Inflammatory macrophage (primary cell): ENCODE measurements at regions not wholly inside any gene's neighbourhood (a gene's known extent, or its start where the extent isn't known, plus 50 kb on each side); places are given as distances from the start of the nearest gene placed in this dataset.
"Not testable (repeated sequence)": the region's sequence is repeated elsewhere in the genome, so short reads cannot be mapped to it uniquely, and the experiment has no call there.

Experiments used
- DNase-seq, 2 donors: peaks; one replicate each; pipeline ENCODE4 v3.0.0-alpha.2; 2020 to 2022

- DNase-seq: no peak
These were observed 93.2 kb downstream of the AKR1D1 start for GRCh38 chr7:138169441-138169851.

- no peak for DNase-seq
These were observed 94.0 kb downstream of the AKR1D1 start for GRCh38 chr7:138170298-138170697.

DNA sequence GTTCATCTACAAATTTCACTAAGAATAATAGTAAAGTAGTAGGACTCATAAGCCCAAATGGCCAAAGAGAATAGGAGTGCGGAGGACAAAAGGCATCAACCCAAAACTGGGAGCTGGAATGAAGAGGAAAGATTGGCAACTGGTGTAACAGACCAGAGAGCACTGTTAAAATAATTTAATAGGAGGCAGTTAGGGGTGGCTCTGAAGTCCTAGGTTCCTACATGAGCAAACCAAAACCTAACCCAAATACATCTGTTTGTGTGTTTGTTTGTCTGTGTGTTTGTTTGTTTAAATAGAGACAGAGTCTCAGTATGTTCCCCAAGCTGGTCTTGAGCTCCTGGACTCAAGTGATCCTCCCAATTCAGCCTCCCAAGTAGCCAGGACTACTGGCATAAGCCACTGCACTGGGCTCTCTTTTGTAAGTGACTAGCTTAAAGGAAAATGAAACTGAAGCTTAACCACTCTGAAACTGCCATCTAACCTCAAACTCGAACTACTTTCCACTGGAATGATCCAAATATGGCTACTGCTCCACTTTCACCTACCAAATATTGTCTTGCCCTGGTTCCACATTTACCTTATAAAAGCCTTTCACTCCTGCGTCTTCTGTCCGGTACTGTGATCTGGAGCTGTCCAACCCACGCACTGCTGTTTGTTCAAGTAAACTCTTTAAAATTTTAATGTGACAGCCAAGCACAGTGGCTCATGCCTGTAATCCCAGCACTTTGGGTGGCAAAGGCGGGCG is 94.9 kb downstream of the AKR1D1 start:
- no peak for DNase-seq

- no peak for DNase-seq
These were observed 97.3 kb downstream of the AKR1D1 start for GRCh38 chr7:138173548-138173947.

DNA sequence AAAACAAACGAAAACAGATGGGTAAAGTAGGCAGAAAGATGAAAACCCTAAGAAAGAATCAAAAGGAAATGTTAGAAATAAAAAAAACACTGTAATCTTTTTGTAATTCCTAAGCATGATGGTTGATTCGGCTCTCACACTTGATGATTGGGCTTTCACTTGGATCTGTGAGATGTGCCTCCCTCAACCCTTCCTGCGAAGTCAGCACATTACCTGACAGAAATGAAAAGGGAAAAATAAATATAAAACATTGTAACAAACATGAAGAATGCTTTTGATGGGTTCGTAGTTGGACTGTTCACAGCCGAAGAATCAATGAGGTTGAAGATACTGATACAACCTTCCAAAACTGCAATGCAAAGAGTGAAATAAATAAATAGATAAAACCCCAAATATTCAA is 99.8 kb downstream of the AKR1D1 start:
- no peak for DNase-seq

DNA sequence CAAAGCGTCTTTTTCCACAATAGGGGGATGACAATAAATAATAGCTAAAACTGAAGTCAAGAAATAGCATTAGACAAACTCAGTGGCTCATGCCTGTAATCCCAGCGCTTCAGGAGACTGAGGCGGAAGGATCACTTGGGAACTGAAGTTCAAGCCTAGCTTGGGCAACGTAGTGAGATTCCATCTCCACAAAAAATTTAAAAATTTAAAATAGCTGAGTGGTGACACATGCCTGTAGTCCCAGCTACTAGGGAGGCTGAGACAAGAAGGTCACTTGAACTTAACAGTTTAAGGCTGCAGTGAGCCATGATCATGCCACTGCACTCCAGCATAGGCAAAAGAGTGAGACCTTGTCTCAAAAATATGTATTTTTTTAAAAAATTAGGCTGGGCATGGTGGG is 107.9 kb downstream of the AKR1D1 start:
- no peak for DNase-seq

DNA sequence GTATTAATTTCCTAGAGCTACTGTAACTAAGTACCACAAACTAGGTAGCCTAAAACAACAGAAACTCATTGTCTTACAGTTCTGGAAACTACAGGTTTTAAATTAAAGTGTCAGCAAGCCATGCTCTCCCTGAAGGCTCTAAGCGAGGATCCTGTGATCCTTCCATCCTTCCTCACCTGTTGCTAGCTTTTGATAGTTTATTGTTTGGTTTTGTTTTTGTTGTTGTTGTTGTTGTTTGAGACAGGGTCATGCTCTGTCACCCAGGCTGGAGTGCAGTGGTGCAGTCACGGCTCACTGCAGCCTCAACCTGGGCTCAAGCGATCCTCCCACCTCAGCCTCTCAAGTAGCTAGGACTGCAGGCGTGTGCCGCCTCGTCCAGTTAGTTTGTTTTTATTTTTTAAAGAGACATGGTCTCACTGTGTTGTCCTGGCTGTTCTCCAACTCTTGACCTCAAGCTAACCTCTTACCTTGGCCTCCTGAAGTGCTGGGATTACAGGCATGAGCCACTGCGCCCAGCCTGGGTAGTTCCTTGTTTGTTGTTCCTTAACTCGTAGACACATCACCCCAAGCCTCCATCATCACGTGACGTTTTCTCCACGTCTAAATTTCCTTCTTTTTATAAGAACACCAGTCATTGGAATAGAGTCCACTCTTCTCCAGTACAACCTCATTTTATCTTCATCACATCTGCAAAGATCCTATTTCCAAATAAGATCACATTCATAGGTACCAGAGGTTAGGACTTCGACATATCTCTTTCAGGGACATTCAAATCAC is 109.1 kb downstream of the AKR1D1 start:
- peak in 1 of 2 donors; percentile 22 for DNase-seq

DNA sequence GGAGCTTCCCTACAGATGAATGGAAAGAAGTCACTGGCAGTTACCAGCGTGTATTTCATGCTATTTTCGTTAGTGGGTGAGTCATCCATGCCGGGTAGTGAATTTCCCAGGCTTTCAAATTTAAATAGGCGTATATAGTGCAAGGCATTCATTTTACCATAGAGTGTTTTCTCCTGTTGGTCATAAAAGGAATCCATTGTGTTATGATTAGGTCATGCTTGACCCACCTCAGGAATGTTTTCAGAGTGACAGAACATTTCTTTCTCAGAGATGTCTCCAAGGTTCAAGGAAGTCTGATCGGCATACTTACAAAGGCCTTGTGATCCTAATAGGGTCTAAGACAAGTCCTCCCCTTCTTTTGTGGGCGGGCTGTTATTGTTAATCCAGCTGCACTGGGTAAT is 110.7 kb downstream of the AKR1D1 start:
- no peak for DNase-seq

DNA sequence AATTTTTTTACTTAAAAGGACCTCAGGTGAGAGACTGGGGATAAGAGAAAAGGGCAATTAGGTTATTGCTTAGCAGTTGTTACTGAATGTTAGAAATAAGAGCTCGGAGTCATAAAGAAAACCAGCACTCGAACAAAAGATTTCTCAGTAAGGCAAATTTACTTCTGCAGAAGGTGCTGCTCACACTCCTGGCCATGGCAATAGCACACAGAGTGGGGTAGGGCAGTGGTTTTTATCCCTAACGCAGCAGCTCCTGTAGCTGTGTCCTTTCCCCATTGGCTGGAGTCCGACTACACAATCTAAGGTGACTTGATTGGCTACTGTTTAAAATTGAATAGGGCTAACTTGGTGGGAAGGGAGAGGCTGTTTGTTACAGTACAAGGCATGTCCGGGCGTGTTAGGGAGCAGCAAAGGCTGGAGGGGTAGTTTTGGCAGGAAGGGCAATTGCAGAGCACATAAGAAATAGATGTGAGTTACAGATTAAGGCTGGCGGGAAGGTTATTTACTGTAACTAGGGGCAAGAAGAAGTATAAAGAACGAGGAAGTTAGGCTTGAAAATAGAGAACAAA is 112.1 kb downstream of the AKR1D1 start:
- no peak for DNase-seq

DNA sequence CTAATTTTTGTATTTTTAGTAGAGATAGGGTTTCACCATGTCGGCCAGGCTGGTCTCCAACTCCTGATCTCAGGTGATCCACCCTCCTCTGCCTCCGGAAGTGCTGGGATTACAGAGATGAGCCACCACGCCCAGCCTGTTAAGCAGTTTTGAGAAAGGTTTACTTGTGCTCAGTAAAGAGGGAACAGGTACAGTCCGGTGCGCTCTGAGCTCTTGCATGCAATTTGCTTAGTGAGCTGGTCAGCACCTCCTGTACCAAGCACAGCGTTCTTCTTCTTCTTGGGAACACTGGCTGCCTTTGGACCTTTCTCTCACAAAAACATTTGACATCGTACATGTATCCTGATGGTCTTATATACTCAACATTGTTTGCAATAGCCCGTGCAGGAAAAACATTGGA is 118.3 kb downstream of the AKR1D1 start:
- DNase-seq: no peak

DNA sequence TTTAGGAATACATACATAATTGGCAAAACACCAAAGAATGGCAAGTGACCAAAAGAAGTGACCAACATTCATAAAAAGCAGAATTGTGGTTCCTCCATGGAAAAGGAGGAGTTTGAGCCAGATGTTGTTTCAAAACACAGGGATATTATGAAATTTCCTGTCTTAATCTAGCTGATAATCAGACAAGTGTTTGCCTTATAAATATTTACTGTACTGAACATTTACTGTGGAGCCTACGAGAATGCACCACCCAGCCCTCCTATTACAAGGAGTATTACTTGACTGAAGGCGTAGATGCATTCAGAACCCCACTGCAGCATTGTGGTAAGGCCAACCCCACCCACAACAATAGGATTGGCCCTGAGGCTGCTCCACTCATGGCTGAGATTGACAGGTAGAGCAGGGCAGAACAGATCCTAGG is 118.9 kb downstream of the AKR1D1 start:
- DNase-seq: peak; percentile 44 to 70

- DNase-seq: peak; percentile 87 to 93
These were observed 120.3 kb downstream of the AKR1D1 start for GRCh38 chr7:138196503-138196946.

GRCh38 chr7:138196971-138197896 is 121.0 kb downstream of the AKR1D1 start:
- DNase-seq: peak; percentile 9 to 34

GRCh38 chr7:138204285-138204981 is 128.2 kb downstream of the AKR1D1 start:
- DNase-seq: no peak

DNA sequence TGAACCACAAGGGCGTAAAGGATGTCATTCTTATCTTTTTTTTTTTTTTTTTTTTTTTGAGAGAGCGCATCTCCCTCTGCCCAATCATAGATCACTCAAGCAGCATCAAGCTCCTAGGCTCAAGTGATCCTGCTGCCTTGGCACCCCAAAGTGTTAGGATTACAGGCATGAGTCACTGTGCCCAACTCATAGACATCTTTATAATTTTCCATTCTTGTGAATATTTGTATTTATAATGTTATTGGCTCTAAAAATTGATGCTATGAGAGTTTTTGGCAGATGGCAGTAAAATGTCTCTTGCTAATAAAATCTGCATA is 128.7 kb downstream of the AKR1D1 start:
- no peak for DNase-seq

- no peak for DNase-seq
These were observed 129.4 kb downstream of the AKR1D1 start for GRCh38 chr7:138205614-138206150.

DNA sequence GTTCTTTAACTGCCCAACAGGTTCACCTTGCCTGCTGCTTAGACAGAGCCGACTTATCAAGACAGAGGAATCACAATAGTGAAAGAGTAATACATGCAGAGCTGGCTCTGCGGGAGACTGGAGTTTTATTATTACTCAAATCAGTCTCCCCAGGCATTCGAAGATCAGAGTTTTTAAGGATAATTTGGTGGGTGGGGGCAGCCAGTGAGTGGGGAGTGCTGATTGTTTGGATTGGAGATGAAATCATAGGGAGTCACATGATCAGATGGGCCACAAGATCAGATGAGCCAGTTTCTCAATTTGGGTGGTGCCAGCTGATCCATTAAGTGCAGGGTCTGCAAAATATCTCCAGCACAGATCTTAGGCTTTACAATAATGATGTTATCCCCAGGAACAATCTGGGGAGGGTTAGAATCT is 131.3 kb downstream of the AKR1D1 start:
- no peak for DNase-seq

DNA sequence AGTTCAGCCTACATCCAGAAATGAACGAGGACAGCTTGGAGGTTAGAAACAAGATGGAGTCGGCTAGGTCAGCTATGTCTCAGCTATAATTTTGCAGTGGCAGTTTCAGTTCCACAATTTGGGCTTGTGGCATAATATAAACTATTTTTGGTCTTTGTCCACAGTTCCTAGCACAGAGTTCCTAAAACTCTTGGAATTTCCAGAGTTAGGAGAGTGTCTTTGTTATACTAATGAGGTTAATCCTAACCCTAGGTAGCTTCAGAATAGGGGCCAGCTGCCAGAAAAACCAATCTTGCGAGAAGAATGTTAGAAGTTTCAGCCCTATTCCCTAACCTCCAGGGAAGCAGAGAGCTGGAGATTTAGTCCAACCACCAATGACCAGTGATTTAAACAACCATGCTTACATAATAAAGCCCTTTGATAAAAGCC is 131.9 kb downstream of the AKR1D1 start:
- DNase-seq: peak in 1 of 2 donors; percentile 13

DNA sequence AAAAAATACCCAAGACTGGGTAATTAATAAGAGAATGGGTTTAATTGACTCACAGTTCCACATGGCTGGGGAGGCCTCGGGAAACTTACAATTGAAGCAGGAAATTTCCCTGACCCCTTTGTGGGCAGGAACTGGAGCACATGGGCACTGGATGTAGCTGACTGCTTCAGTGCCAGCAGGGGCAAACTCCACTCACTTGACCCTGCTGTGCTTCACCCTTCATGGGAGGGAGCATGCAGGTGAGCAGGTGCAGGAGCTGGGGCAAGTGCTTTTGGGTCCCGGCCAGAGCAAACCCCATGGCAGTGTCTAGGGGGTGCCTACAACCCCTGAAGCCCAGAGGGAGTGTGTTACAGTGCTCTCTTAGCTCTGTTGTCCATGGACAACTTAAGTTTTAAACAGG is 132.6 kb downstream of the AKR1D1 start:
- no peak for DNase-seq

DNA sequence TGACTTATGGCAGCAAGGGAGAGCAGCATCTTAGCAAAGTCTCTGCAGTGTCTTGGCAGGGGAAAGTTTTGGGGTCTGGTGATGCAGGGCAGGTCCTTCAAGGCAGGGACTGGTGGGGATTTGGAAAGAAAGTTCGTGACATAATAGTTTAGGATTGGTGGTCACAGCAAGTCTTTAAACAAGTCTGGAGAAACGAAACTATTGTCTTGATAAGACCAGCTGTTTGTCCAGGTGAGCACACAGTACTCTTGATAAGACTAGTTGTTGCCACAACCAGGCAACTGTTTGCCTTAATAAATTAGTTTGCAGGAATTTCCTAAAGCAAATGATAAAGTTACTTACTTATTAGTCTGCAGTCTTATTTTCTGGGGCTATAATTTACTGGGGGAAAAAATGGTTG is 136.1 kb downstream of the AKR1D1 start:
- DNase-seq: no peak

DNA sequence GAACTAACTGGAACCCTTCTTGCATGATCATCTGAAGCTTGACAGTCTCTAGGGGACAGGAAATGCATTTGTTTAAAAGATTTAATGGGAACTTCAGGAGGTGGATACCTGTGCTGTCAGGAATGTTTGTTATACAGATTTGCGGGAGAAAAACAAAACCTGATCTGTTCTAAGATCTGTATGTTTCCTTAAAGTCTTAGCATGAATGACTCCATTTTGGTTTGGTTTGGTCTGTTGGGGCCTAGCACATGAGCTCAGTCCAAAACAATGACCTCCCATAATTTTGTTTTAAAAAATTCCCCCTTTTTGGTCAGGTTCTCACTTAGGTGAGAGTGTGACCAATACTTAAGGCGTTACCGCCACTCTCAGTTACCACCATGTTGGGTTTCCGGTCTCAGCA is 138.7 kb downstream of the AKR1D1 start:
- no peak for DNase-seq

- not testable (repeated sequence) for DNase-seq
These were observed 144.1 kb downstream of the AKR1D1 start for GRCh38 chr7:138220321-138220720.
